Dendritic cell treated with granulocyte-macrophage colony-stimulating factor and Interleukin-4, amounts not matched to agents 40 ng/mL and 50 ng/mL, for 4 days (primary cell): ENCODE measurements at regions not wholly inside any gene's neighbourhood (a gene's known extent, or its start where the extent isn't known, plus 50 kb on each side); places are given as distances from the start of the nearest gene placed in this dataset.

Experiments
- H3K27ac Mint-ChIP-seq: one replicate; pipeline ENCODE4 v1.8.0; 2022; ENCODE audit warnings: mild to moderate bottlenecking, mixed read lengths
- H3K27me3 Mint-ChIP-seq: one replicate; pipeline ENCODE4 v1.8.0; 2022; ENCODE audit warnings: mild to moderate bottlenecking, mixed read lengths
- H3K36me3 Mint-ChIP-seq: one replicate; pipeline ENCODE4 v1.8.0; 2022; ENCODE audit warnings: low read depth, mixed read lengths
- H3K4me1 Mint-ChIP-seq: one replicate; pipeline ENCODE4 v1.8.0; 2022; ENCODE audit warnings: low read depth, mixed read lengths
- H3K4me3 Mint-ChIP-seq: one replicate; pipeline ENCODE4 v1.8.0; 2022; ENCODE audit warnings: mild to moderate bottlenecking, moderate library complexity, mixed read lengths
- H3K9me3 Mint-ChIP-seq: one replicate; pipeline ENCODE4 v1.8.0; 2022; ENCODE audit warnings: mixed read lengths
- intact Hi-C: fragments of 100-400 bp; cut with micrococcal nuclease; formaldehyde crosslinking; loops from one replicate; pipeline ENCODE4 v1.15.0; 2022

- intact Hi-C loops = no loop called here
- Mint-ChIP-seq H3K27me3 (peaks cover 2% of the 10 kb centered on the region), H3K27ac (no peak overlapping the region), H3K4me1 (no peaks in the 10 kb centered on the region), H3K36me3 (no peaks in the 10 kb centered on the region), H3K9me3 (peaks cover 9% of the 10 kb centered on the region), H3K4me3 (no peak overlapping the region)
Measured at GRCh38 chr5:125169396-125169795, 423.0 kb upstream of the ZNF608 start.

- Mint-ChIP-seq H3K9me3 (peaks cover 9% of the 10 kb centered on the region), H3K36me3 (no peaks in the 10 kb centered on the region), H3K4me1 (no peaks in the 10 kb centered on the region), H3K27me3 (peaks cover 2% of the 10 kb centered on the region), H3K27ac (no peak overlapping the region), H3K4me3 (no peak overlapping the region)
- intact Hi-C loops = no loop called here
Measured at GRCh38 chr5:125171641-125172040, 425.2 kb upstream of the ZNF608 start.

- Mint-ChIP-seq H3K27ac (no peak overlapping the region), H3K36me3 (no peaks in the 10 kb centered on the region), H3K9me3 (peaks cover 11% of the 10 kb centered on the region), H3K4me3 (no peak overlapping the region), H3K27me3 (peaks cover 2% of the 10 kb centered on the region), H3K4me1 (no peaks in the 10 kb centered on the region)
- intact Hi-C loops = no loop called here
Measured at GRCh38 chr5:125175348-125176004, 429.0 kb upstream of the ZNF608 start.

- H3K27me3 Mint-ChIP-seq = peaks cover 2% of the 10 kb centered on the region
- H3K9me3 Mint-ChIP-seq = peaks cover 11% of the 10 kb centered on the region
- H3K4me3 Mint-ChIP-seq = no peak overlapping the region
- intact Hi-C loops = no loop called here
- H3K4me1 Mint-ChIP-seq = no peaks in the 10 kb centered on the region
- no peaks in the 10 kb centered on the region for H3K36me3 Mint-ChIP-seq
- H3K27ac Mint-ChIP-seq = no peak overlapping the region
Measured at GRCh38 chr5:125176005-125176390, 429.6 kb upstream of the ZNF608 start.

- Mint-ChIP-seq H3K36me3 (no peaks in the 10 kb centered on the region), H3K4me3 (no peak overlapping the region), H3K27ac (no peak overlapping the region), H3K27me3 (no peaks in the 10 kb centered on the region), H3K4me1 (no peaks in the 10 kb centered on the region), H3K9me3 (peaks cover 11% of the 10 kb centered on the region)
- intact Hi-C loops = no loop called here
Measured at GRCh38 chr5:125177340-125177739, 430.9 kb upstream of the ZNF608 start.

- Mint-ChIP-seq H3K27ac (no peak overlapping the region), H3K4me3 (peak overlapping the region; percentile 2), H3K4me1 (no peaks in the 10 kb centered on the region), H3K27me3 (no peaks in the 10 kb centered on the region), H3K36me3 (no peaks in the 10 kb centered on the region), H3K9me3 (peaks cover 11% of the 10 kb centered on the region)
- intact Hi-C loops = no loop called here
Measured at GRCh38 chr5:125179612-125180011, 433.2 kb upstream of the ZNF608 start.

- Mint-ChIP-seq H3K4me3 (no peak overlapping the region), H3K36me3 (no peaks in the 10 kb centered on the region), H3K27me3 (no peaks in the 10 kb centered on the region), H3K27ac (no peak overlapping the region), H3K9me3 (peaks cover 11% of the 10 kb centered on the region), H3K4me1 (no peaks in the 10 kb centered on the region)
- intact Hi-C loops = no loop called here
Measured at GRCh38 chr5:125180231-125180829, 433.9 kb upstream of the ZNF608 start.

GRCh38 chr5:125181159-125181558, 434.7 kb upstream of the ZNF608 start:
- intact Hi-C loops = no loop called here
- H3K4me3 Mint-ChIP-seq = no peak overlapping the region
- no peaks in the 10 kb centered on the region for H3K36me3 Mint-ChIP-seq
- H3K4me1 Mint-ChIP-seq = no peaks in the 10 kb centered on the region
- peaks cover 11% of the 10 kb centered on the region for H3K9me3 Mint-ChIP-seq
- no peaks in the 10 kb centered on the region for H3K27me3 Mint-ChIP-seq
- H3K27ac Mint-ChIP-seq = no peak overlapping the region

GRCh38 chr5:125181955-125182354, 435.5 kb upstream of the ZNF608 start:
- H3K27ac Mint-ChIP-seq = no peak overlapping the region
- H3K4me1 Mint-ChIP-seq = no peaks in the 10 kb centered on the region
- no peaks in the 10 kb centered on the region for H3K36me3 Mint-ChIP-seq
- intact Hi-C loops = no loop called here
- H3K4me3 Mint-ChIP-seq = no peak overlapping the region
- peaks cover 11% of the 10 kb centered on the region for H3K9me3 Mint-ChIP-seq
- no peaks in the 10 kb centered on the region for H3K27me3 Mint-ChIP-seq

- no peak overlapping the region for H3K27ac Mint-ChIP-seq
- intact Hi-C loops = no loop called here
- H3K4me1 Mint-ChIP-seq = no peaks in the 10 kb centered on the region
- no peaks in the 10 kb centered on the region for H3K9me3 Mint-ChIP-seq
- H3K27me3 Mint-ChIP-seq = no peaks in the 10 kb centered on the region
- H3K4me3 Mint-ChIP-seq = no peak overlapping the region
- no peaks in the 10 kb centered on the region for H3K36me3 Mint-ChIP-seq
Measured at GRCh38 chr5:125185740-125186139, 439.3 kb upstream of the ZNF608 start.

- intact Hi-C loops = no loop called here
- Mint-ChIP-seq H3K4me3 (no peak overlapping the region), H3K4me1 (peaks cover 6% of the 10 kb centered on the region), H3K27me3 (no peaks in the 10 kb centered on the region), H3K9me3 (no peaks in the 10 kb centered on the region), H3K36me3 (no peaks in the 10 kb centered on the region), H3K27ac (no peak overlapping the region)
Measured at GRCh38 chr5:125186911-125187375, 440.5 kb upstream of the ZNF608 start.

- intact Hi-C loops = no loop called here
- Mint-ChIP-seq H3K27me3 (no peaks in the 10 kb centered on the region), H3K36me3 (no peaks in the 10 kb centered on the region), H3K9me3 (no peaks in the 10 kb centered on the region), H3K27ac (no peak overlapping the region), H3K4me3 (no peak overlapping the region), H3K4me1 (peaks cover 6% of the 10 kb centered on the region)
Measured at GRCh38 chr5:125189531-125189941, 443.1 kb upstream of the ZNF608 start.

- Mint-ChIP-seq H3K4me1 (peaks cover 6% of the 10 kb centered on the region), H3K27ac (no peak overlapping the region), H3K9me3 (no peaks in the 10 kb centered on the region), H3K36me3 (no peaks in the 10 kb centered on the region), H3K4me3 (no peak overlapping the region), H3K27me3 (no peaks in the 10 kb centered on the region)
- intact Hi-C loops = no loop called here
Measured at GRCh38 chr5:125190232-125191087, 444.0 kb upstream of the ZNF608 start.

- Mint-ChIP-seq H3K4me1 (peaks cover 6% of the 10 kb centered on the region), H3K4me3 (no peak overlapping the region)
- intact Hi-C loops = no loop called here
Measured at GRCh38 chr5:125194883-125195282, 448.4 kb upstream of the ZNF608 start.

More at GRCh38 chr5:125194883-125195282, 448.4 kb upstream of the ZNF608 start:
- Mint-ChIP-seq H3K9me3 (no peaks in the 10 kb centered on the region), H3K27me3 (peaks cover 3% of the 10 kb centered on the region), H3K36me3 (no peaks in the 10 kb centered on the region), H3K27ac (no peak overlapping the region)
